ENCODE measurements at regions not wholly inside any gene's neighbourhood (a gene's known extent, or its start where the extent isn't known, plus 50 kb on each side); places are given as distances from the start of the nearest gene placed in this dataset.

- TF ChIP-seq POLR2A (IDR thresholded peaks at IDR 0.05), result no peak
- TF ChIP-seq POLR2AphosphoS5 (IDR thresholded peaks at IDR 0.05), result no peak
These were observed 234.1 kb downstream of the TMEM38B start for GRCh38 chr9:105928416-105928815.
